HG03457 (cell line): ENCODE measurements at regions not wholly inside any gene's neighbourhood (a gene's known extent, or its start where the extent isn't known, plus 50 kb on each side); places are given as distances from the start of the nearest gene placed in this dataset.

Experiments
- ATAC-seq: cut with Tn5 transposase; IDR thresholded peaks from one replicate; pipeline ENCODE4 v1.9.1; 2021; ENCODE audit warnings: moderate number of reproducible peaks; ENCODE audit not compliant: unreplicated experiment

DNA sequence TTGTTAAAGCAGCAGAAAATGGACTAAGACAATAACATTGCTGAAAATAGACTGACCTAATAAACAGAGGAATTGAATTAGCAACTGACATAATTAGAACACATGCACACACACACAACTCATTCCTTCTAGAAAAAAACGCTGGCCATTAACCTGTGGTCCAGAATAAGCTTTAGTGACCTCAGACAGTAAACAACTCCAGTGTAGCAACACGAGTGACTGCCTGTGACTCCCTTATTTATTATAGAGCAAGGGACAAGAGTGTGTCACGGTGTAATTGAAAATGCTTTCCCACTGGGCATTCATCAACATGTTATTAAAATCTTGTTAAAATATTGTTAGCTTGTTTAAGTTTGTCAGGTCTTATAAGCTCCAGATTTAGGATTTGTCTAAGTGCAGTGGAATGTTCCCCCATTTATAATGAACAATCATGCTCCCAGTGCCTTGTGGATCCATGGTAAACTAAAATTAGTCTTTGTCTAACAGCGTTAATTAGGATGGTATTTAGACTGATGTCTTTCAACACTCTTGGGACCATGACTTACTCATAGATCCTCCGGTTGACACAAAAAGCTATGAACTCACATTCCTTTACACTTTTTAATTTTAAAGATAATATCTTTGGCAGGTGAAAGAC, 111.7 kb upstream of the IRS2 start:
- no peak for ATAC-seq

DNA sequence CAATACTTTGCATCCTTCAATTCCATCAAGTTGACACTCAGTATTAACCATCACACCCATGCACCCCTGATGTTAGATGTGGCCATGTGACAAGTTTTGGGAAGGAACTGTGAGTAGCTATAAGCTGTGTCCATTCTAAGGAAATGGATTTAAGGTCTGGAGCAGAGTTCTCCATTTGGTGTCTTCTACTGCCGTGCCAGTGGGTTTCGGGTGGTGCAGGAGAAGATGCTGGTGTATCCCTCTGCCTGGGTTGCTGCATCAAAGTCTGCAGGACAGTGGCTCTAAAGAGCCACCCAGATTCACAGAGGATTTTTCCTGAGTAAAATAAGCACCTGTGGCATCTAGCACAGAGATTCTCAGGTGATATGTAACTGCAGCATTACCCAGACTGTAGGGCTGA, 105.7 kb upstream of the IRS2 start:
- no peak for ATAC-seq

DNA sequence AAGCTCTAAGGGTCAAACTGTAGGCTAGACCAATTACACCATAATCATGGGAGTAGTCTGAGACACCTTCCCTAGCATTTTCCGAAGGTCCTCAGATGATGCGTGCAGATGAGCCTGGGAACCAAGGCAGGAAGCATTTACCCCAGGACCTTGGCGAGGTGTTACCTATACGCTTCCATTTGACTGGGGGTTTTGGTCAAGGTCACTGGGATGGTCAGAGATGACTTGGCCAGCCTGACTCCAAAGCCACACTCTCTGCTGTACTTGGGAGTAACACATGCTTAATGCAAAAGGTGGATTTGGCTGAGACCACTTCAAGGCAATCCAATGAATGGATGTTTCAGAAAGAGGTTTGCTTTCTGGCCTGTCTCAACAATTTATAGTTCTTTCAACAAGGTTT, 98.9 kb upstream of the IRS2 start:
- ATAC-seq, result no peak

DNA sequence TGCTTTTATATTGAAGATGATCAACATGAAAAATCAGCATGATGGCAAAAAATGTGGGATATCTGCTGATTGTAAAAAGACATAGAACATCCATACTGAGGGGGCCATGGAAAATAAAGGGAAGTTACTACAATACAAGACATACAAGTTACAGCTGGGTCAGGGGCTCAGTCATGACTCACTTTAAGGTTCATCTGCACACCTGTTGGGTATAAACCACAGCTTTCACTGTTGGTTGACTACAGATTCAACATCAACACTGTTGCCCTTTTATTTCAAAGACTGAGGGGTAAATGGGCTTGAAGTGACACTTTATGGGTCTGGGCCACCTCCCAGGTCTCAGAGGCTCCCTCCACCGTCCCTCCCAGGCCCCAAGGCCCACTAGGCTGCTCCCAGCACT, 98.1 kb upstream of the IRS2 start:
- no peak for ATAC-seq

DNA sequence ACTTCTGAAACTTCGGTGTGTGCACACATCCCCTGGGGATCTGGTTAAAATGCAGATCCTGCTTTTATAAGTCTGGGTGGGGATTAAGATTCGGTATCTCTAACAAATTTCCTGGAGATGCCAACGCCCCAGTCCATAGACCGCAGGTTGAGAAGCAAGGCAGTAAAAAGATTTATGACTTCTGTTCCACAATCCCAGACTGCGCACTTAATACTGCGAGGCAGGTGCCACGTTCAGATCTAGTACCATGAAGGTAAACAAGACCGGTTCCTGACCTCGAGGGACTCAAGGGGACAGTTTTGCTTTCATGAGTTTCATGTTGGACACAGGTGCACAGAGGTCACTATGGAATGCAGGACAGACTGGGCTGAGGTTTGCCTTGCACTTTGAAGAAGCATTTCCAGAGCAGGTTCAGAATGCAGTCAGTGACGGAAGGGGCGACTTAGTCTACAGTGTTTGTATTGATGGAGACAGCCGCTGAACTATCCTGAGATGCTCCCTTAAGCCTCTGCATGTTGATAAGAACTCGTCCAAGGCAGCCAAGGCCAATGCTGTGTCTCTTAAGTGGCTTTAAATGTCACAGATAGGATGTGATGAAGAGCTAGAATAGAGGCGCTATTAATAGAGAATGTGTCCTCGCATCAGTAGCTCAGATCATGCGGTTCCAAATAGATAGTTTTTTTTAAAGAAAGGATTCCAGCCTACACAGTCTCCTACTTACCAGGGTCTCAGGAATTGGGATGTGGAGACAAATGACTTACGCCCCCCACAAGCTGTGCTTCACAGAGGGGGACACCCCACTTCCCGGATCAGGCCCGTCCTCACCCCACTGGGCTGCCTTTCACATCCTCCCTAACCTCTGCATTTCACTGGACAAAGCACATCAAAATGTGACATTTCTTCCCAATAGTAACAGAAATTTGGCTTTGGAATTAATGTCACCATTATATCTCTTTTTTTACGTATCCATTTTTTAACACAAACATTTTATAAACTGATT, 97.1 kb upstream of the IRS2 start:
- no peak for ATAC-seq

DNA sequence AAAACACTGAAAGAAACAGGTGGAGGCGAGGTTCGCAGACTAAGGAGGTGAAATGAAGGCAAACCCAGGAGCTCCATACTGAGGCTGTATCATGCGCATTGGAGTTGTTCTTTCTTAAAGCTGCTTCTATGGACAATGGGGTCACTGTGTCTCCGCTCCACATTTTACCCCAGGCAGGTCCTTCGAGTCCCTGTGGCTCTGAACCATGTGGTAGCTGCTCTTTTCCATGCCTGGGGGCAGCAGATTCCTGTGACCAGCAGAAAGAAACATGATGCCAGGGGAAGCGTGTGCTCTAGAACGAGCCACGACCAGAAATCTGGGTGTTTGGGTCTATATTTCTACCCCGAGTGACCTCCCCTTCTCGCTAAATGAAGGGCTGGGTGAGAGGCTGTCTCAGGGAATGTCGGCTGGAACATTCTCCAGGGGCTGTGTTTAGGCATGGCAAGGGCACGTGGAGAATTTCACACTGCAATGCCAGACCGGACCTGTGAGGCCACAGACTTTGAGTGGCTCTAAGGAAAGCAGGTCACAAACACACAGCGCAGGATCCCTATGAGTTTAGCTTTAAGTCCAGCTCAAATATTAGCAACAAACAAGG, 95.7 kb upstream of the IRS2 start:
- no peak for ATAC-seq

DNA sequence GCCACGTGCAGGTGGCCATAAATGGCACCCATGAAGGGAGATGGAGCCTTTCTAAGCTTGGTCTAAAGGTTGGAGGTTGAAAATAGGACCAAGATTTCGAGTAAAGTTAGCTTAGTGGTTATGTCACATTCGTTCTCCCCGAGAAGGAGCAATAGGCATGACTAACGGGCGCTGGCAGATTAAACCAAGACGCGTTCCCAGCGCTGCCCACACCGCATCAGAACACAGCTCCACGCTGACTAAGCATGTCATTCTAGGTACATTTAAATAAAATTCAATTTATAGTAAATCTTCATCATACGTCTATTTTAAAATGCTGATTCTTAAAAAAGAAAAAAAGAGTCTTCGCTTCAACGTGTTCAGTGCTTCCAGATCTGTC, 95.0 kb upstream of the IRS2 start:
- no peak for ATAC-seq

DNA sequence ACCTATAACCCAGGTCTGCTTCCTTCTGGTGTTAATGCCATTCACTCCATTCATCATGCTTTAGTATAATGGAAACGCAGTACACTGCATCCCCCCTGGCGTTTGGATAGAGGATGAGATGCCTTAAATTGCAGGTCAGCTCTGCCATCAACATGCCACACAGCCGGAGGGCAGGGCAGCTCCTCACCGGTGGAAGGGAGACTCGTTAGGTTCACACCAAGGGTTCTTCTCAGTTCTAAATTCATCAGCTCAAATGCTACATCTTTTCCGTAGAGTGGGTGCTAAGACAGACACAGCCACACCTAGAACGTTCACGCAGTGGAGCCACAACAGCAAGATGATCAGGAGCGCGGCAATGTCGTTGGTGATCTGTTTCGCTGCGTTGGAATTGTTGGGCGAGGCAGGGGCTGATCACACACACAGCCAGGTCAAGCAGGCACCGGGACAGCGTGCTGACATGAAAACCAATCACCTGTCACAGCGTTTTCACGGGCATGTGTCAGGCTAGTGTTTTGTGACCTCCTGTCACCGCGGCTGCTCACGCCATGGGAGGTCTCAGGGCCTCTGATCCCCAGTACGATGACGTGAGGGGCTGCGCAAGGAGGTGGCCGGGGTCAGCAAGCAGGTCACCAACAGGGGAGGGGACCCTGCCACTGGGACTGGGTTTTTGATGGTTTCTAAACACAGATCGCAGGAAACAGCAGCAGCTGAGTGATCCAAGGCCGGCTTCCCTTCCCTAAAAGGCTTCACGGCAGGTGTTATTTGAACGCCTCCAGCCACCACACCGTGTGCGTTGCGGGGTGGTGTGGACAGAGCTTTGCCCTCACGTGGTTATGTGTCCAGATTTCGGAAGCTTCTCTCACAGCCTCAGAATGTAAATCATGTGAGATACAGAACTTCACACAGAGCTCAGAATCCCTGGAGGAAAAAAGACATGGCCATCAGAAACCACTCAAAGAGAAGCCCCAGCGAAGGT, 94.3 kb upstream of the IRS2 start:
- ATAC-seq, result no peak

DNA sequence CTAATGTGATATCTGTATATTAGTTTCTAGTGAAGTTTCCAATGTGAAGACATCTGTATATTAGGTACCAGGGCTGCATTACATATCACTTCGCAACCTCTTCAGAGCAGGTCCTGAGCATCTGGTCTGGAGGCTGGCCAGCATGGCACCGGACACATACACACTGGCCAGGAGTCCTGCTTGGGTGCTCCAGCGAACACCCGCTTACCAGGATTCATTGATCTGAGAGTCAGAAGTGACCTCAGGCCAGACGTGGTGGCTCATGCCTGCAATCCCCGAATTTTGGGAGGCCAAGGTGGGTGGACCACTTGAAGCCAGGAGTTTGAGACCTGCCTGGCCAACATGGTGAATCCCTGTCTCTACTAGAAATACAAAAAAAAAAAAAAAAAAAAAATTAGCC, 93.0 kb upstream of the IRS2 start:
- no peak for ATAC-seq

DNA sequence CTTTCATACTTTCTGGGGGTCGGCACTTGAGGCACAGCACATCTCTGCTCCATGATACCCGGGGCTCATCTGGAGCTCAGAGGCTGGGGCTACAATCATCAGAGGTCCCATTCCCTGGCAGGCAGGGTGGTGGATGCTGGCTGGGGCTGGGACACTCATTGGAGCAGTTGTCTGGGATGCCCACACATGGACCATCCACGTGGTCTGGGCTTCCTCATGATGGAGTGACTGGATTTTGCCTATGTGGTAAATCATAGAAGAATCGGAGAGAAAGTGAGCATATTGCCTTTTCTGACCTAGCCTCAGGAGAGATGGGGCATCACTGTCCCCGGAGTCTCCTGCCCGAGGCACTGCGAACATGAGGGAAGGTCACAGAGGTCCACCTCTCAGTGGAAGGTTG, 91.4 kb upstream of the IRS2 start:
- ATAC-seq, result no peak

DNA sequence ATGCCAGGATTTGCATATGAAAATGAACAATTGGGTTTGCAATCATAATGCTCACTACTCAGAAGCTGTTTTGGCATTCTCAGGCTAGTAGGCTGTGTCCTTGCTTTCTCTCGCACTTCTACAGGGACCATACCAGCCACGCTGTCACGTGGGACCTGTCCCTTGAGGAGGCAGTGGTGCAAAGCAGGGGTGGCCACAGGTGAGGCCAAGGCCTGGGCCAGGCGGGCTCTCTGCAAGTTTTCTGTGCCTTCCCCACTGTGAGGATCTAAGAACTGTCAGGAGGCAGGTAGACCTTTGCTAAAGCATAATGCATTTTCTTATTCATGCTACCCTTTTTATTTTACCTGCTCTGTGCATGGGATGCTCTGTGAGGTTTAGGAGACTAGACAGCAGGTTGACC, 89.4 kb upstream of the IRS2 start:
- no peak for ATAC-seq

DNA sequence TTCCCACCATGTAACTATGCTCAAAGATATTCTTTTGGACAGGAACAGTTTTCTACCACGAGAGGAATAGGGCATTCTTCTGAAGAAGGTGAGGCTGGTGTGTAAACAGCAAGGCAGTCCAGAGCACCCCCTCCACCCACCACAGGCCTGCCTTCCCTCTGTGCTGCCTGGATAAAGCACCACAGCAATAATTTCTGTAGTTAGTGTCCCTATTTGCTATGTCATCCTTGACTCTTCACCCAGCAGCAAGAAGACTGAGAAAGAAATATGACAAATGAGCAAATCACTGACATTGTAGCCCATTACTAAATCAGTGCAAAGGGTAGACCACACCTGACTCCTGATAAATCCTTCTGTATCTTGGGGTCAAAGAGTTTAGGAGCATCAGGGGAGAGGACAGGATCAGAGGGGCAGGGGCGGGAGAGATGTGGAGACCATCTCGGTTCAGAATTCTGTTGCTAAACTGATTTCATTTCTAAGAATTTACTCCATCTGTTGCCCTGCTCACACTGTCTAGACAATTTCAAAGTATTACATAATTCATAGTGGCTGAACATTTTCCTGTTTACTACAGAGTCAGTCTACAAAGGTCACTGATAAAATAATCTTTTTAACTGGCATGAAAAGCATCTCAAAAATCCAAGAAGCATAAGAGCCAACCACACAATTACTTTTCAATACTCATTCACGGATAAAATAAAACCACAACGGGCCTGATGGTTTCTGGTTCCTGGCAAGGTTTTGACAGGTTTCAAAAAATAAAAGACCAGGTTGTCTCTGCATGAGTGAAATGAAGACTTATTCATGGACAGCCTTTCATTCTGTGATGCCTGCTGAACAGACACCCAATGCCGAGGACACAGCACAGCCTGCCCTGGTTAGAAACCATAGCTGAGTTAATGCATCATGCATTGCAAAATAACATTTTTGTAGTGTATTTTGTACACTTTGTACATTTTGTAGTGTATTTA, 88.4 kb upstream of the IRS2 start:
- ATAC-seq, result no peak

DNA sequence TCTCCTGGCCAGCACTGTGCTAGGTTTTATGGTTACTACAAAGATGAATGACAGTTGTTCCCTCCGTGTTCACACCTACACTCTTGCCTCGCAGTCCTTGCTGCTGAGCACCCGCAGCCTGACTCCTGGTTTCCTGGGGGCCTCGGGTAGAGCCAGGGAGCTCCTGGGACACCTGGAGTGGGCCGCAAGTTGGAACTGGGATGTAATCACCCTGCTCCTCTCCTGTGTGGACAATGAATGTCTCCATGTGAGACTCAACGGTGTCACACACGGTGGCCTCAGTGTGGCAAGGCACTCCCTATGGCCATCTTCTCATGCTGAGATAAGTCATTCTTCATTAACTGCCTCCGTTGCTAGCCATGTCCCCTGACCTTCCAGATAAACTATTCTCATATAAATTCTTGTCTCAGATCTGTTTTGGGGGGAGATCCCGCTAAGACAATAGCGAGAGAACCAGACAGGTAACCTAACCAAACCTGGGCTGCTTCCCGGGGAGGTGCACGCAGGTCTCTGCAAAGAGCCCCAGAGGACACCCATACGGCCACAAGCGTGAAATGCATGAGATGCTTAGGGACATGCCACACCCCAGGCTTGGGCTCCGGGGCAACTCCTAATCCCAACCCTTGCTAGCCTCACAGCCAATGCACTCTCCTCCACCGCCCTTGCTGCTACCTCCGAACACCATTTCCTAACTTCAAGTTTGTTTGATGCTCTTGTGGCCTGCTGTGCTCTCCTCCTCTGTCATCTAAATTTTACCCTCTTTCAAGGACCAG, 87.2 kb upstream of the IRS2 start:
- no peak for ATAC-seq

DNA sequence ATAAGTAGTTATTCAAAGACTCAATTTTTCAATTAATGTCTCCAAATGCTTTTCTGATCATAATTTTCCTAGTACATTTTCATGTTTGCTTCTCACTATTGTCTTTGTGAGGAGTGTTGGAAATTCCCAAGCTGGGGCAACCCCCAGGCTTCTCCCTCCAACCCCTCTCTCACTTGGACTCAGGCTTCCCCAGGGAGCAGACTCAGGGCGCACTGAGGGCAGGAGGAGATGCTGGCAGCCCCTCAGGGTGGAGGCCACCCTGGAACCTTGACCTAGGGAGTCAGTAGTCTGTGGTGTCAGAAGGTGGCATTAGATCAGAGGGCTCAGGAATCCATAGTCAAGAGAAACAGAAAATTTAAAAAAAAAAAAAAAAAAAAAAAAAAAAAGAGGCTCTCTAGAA, 86.5 kb upstream of the IRS2 start:
- no peak for ATAC-seq

DNA sequence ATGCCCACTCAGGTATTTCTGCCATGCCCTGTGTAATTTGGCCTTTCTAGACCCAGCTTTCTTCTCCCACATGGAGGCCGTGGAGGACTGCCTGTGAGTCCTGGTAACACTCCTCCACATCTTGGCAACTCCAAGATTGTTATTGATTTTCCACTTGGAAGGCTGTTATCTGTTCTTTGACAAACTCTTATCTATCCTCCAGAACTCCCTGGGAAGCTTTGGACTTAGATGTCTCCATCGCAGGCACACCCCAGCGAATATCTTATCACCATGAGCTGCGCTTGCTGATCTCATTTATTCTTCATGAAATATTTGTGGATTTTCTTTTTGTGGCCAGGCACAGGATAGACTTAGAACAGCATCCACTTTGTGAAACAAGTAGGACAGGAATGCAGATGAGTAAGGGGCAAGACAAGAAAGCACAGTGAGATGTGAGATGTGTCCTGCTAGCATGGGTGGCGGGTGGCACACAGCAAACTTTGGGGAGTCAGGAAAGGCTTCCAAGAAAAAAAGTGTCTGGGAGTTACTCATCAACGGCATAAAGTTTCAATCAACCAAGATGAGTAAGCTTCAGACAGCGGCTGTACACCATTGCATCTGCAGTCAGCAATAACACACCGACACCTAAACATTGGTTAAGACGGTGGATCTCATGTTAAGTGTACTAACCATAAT, 84.5 kb upstream of the IRS2 start:
- no peak for ATAC-seq

DNA sequence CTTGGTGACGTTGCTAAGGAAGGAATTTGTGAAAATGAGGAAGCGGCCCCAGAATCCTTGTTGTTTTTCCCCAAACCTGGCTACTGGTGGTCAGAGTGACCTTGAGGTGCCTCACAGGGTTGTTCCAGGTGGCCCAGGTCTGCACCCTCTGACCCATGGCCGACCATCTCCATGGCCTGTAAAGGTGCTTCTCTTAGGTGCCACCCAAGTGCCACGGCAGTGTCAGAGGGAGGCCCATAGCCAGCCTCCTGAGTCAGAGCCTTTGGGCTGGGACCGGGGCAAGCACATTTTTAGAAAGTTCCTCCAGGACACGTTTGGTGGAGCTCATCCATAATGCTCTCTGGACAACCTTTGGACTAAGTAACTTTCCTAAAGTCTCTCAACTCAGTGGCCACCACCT, 83.9 kb upstream of the IRS2 start:
- no peak for ATAC-seq

DNA sequence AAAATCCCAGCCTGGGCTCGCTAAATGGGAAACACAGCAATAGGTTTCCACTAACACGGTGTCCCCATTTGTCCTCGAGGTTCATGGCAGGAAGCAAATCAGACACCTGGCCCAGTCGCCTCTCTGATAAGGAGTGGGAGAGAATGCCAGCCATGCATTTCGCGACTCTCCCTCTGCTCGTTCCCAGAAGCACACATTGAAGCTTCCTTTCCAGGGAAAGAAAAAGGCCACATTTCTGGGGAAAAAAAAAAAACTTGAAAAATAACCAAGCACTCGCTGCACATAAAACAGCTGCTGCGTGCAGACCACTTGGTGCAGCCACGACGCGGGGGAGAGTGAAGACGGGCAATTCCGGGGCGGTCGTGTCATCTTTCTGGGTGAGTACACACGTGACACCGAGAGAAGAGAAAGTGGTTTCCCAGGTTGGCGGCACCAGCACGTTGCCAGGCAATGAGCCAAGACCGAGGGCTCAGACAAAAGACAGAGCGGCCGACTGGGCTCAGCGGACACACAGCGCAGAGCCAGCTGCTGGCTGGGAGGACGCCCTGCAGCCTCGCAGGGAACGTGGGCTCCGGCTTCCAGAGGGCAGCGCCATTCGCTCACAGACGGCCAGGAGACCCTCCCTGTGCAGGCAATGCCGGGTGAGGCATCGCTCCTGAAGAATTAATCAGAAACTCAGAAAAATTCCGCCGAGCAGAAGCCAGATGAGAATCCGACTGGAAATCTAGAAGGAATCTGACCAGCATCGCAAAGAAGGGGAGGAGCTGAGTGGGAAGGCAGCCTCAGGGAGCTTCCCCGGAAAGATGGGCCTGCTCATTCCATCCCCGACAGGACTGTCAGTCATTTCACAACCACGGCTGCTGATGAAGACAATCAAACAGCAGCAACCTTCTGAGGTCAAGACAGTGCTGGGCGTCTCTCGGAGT, 83.2 kb upstream of the IRS2 start:
- ATAC-seq, result no peak
